GM18526 (cell line): ENCODE measurements at regions not wholly inside any gene's neighbourhood (a gene's known extent, or its start where the extent isn't known, plus 50 kb on each side); places are given as distances from the start of the nearest gene placed in this dataset.

Experiments
- POLR2A ChIP-seq: IDR thresholded peaks from 3 replicates; pipeline ENCODE4 v1.6.1; 2011; ENCODE audit not compliant: insufficient read length; ENCODE audit errors: extremely low read depth

DNA sequence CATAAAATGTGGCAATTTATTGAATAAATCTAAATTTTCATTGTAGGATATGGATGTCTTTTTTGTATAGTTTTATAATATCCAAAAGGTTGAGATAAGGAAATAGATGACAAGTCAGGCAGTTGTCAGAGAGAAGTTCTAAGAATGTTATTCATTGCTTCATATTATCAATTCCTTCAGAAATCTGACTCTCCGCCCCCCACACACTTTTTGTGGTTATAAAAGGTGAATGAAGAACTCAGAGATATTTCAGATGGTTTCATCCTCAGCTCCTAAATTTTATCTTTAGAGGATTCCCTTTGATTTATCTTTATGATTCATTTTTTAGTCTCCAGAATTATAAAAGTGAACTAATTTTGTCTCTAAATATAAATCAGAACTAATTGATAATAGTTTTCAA lies 136.1 kb upstream of the NOX3 start:
- no peak for TF ChIP-seq POLR2A

DNA sequence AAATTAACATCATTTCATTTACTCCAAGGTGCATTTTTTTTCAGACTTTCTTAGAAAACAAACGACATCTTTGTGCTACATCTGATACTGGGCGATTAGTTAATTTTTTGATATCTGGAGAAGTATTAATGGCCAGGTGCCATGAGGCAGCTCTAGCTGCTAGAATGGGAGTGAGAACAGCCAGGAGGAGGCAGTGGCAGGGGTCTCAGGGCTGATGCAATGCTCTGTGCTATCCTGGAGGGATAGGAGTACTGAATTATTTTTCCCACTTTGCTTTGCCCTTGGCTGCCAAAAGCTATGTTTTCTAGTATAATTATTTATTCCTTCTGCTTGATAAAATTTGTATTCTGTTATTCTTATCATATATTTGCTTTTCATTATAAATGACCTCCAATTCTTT lies 133.6 kb upstream of the NOX3 start:
- no peak for TF ChIP-seq POLR2A

DNA sequence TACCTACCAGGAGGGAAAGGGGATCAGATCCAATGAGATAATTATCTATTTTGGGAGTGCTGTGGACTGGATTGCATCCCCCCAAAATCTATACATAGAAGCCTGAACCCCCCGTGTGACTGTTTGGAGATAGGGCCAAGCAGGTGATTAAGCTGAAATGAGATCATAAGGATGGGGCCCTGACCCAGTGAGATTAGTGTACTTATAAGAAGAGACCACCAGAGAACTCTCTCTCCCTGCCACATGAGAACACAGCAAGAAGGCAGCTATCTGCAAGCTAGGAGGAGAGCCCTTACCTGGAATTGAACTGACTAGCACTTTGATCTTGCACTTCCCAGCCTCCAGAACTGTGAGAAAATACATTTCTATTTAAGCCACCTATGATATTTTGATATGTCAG lies 132.2 kb upstream of the NOX3 start:
- no peak for TF ChIP-seq POLR2A

DNA sequence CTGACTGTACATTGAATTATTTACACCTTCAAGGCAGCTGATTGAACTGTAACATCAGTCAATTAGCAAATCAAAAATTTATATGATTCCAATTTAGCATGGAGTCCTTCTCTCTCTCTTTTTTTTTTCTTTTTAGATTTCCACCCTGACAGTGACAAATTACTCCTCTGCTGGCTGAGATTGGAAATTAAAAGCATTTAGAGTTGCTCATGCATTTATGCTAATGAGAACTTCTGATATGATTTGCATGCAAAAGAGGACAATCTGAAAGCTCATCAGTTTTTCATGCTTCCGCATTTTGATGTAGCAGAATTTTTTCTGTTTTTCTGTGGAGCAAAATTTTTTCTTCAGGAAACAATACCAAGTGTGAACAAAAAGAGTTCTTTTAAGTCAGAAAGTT lies 130.5 kb upstream of the NOX3 start:
- no peak for TF ChIP-seq POLR2A

DNA sequence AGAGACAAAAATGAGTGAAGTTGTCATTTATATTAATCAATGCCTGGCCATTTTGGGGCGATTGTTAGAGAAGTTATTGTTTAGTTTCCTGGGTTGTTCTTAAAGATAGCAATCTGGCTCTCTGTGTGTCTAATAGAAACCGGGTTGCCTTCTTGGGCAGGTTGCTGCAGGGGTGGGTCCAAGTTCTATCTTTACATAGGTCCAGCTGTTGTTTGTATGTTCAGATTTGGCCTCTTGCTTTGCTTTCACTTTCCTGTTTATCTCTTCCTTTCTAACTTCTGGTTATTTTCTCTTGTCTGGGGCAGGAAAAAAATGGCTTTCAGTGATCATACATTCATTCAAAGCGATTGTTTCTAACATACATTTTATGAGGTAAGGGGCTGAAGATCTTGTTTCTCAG lies 128.4 kb upstream of the NOX3 start:
- no peak for TF ChIP-seq POLR2A

DNA sequence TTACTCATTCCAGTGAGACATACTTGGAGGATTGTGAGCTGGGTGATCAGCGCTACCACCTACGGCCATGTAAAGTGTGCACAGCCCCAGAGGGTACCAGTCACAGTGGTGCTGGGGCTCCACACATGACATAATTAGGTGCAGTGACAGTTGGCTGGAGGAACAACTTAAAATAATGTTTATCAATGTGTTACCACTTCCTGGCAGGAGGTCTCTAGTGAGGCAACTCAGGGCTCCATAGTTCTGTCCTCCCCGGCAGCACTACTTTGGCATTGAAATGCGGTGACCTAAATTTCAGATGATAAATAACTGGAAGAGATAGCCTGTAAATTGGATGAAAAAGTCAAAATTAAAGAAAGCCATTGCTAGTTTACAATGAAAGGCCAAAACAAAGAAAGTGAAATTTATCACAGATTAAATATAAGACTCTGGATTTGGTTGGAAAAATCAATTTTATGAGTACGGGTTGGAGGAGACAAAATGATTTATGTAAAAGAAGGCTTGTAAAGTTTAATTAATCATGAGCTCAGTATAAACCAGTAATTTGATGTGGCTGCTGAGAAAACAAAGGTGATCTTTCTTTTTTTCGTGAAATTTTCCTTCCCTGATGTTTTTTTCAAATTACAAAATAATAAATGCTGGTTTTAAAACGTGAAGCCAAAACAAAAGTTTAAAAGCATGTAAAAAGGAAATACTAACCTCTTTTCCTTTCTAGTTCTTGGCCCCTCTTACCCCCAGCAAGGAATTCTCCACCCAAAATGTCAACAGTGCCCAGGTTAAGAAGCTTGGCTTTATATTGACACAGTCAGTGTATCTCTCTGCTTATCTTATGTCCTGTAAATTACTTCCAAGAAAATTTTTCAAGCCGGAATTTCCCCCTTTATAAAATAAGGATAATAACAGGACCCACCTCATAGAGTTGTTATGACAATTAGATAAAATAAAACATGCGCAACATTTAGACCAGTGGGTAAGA lies 126.7 kb upstream of the NOX3 start:
- TF ChIP-seq POLR2A: no peak

DNA sequence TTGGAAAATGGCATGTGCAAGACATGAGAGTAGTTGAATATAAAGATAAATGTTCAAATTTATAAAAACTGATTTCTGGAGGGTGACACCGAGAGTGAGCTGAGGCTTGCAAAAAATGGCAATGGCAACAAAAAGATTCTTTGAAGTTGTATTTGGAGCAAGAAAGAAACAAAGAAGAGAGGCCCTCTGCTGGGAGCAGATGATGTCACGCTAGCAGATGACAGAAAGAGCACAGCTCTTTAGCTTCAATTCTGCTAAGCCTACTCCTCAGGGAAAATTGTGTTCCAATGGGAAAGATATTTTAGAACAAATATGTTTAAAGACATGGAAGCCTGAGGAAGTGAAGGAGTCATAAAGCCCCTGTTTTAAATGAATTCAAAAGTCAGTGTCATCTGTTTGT lies 125.3 kb upstream of the NOX3 start:
- no peak for TF ChIP-seq POLR2A

DNA sequence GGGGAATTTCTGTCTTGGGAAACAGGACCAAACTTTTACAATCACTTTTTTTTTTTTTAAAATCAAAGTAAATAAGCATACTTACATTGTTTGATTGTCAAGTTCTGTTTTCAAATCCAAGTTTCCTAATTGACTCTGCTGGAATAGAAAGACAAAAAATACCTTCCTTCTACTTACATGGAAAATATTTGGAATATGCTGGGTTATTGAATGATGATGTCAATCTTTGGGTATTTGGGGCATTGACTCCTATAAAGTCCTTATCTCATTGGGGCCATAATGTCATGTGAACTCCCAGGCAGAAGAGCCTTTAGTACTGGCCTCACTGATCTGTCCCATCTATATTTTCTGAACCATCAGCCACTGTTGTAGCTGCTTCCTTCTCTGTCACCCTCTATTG lies 122.6 kb upstream of the NOX3 start:
- no peak for TF ChIP-seq POLR2A

DNA sequence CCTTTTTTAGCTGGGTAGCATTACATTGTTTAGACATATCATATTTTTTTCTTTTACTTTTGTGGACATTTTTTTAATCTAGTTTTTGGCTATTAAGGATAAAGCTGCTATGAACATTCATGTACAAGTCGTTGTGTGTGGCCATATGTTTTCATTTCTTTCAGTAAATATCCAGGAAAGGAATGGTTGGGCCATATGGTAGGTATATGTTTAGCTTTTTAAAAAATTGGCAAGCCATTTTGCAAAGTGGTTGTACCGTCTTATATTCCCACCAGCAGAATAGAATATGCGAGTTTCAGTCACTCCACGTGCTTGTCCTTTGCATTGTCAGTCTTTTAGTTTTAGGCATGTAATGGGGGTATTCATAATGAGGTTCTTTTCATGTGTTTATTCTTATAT lies 106.3 kb upstream of the NOX3 start:
- TF ChIP-seq POLR2A: no peak

DNA sequence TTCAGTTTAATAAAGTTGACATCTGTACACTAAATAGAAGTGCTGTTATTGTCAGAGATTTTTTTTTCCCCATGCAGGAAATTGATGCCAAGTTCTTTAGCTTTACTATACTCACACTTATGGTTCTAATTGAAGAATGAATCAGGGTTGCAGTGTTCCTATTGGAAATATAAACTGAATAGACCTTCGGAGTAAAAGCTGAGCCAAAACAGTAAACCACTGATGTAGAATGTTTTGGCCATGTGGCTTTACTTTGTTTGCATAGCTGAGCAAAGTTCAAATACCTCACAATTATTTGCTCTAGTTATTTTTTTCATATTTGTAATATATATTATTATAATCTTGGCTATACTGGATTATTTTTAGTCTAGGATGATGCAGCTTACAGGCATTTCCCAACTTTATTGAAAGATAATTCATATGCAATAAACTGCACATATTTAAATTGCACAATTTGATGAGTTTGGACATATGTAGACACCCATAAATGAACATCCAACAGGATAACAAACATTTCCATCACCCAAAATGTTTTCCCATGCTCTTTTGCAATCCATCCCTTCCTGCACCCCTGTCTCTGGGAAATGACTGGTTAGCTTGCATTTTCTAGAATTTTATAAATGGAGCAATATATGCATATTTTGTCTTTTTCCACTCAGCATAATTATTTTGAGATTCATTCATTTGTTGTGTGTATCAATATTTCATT lies 105.8 kb upstream of the NOX3 start:
- TF ChIP-seq POLR2A: no peak

DNA sequence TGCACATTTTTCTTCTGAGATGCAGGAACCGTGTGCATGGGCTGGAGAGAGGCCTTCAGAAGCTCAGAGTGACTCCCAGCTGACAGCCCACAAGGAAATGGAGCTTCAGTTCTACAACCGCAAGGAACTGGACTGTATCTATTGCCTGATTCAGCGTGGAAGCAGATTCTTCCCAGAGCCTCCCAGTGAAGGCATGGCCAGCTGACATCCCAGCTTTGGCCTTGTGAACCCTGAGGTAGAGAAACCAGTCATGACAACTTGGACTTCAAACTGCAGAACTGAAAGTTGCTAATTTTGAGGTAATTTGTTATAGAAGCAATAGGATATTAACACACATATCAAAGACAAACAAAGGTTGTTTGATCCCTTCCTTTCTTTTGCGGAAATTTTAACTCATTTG lies 94.3 kb upstream of the NOX3 start:
- TF ChIP-seq POLR2A: no peak

DNA sequence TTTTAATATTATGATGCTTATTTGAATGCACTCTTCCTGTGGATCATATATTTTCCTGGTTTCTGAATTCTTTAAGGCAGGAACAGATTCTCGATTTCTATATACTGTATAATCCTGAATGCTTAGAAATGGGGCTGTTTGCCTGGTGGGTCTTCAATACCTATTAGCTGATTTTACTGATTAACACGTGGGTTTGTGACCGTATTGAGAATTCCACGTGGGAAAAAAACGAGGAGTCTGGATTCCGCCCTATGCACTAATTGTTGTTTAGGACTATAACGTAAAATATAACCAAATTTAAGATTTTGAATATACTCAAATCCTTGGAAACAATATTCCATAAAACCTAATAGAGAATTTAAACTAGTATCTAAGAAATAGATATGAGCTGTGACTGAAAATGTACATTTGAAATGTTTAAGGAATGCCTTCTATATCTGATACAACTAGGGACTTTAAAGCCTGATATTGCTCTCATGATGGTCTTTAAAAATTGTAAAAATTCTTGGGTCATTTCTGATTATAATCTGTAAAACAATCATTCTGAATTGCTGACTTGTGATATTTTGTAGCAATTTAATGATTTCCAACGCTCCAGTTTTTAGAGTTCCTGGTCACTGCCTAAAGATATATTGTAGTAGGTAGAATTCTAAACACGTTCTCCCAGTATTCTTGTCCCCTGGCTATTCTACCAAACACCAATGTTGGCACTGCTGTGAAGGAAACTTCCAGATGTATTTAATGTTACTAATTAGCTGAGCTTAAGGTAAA lies 93.6 kb upstream of the NOX3 start:
- TF ChIP-seq POLR2A: no peak

DNA sequence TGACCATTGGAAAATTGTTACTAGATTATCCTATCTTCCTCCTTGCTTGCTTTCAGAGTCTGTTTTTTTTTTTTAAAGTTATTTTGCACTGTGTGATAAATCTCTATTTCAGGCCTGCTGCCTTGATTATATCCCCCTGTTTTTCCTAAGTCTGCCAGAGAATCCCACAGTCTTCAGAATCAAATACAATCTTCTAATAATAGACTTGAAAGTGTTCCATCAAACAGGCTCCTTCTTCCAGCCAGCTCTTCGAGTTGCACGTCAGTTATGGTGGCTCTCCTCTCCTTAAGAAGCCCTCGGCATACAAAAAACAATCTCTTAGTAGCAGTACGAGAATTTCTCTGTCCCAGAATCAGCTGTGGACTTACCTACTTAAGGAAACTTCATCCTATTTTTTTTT lies 92.9 kb upstream of the NOX3 start:
- no peak for TF ChIP-seq POLR2A

DNA sequence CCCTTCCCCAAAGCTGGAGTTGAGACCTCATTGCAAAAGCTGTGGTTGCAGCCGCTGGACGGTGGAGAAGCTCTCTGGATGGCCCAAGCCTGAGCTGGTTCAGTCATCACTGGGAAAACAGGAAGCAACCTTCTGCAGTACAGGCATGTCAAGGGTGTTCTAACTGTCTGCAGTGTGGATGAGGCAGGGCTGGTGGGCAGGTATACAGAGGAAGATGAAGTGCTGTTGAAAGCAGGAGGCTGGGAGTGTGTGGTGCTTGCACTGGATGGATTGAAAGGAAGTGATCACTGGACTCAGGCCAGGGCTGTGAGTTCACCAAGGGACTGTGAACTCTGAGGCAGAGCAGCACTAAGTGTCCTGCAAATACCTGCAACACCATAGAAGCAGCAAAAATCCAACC lies 89.0 kb upstream of the NOX3 start:
- no peak for TF ChIP-seq POLR2A

DNA sequence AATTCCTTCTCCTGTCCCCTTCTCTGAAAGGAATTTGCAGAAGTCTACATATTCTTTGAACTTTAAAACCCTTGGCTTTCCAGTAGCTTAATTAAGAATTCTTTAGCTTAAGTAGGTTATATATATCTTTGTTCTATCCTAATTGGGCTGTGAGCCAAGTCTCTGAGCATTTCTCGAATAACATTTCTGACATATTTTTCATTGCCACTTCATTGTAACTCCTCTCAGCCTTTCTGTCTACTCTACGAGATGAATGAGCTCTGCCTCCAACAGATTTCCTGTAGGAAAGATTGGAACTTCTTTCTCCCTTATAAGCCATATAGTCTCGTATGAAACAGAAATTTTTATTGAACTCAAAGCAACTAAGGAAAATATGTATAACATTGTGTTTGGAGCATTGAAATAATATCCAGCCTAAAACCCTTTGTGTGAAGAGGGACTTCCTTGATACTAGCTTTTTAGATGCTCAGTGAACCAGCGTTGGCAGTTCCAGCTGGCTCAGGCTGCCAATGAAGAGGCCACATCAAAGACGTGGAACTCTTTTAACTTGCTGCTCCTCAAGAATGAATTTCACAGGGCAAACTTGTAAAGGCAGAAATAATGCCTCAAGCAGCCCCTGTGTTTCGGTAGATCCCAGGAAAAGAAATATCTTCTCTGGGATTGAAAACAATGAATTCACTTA lies 87.7 kb upstream of the NOX3 start:
- no peak for TF ChIP-seq POLR2A
